B cell (primary cell): ENCODE measurements at regions not wholly inside any gene's neighbourhood (a gene's known extent, or its start where the extent isn't known, plus 50 kb on each side); places are given as distances from the start of the nearest gene placed in this dataset.

ENCODE experiments used
- ATAC-seq: fragments of 200-7000 bp; cut with Tn5 transposase; one replicate; pipeline ENCODE4 v1.10.0; 2021; ENCODE audit warnings: low read depth, mild to moderate bottlenecking, moderate number of reproducible peaks, moderate library complexity
- CTCF ChIA-PET: fragments of 350-600 bp; sonication (Branson Sonifier 250); formaldehyde crosslinking; loops from one replicate; lab custom pipeline; 2021; ENCODE audit warnings: antibody characterized with exemption, inconsistent platforms; lab: Charles Lee
- POLR2A ChIA-PET: fragments of 350-600 bp; sonication (Branson Sonifier 250); formaldehyde crosslinking; loops from one replicate; lab custom pipeline; 2021; ENCODE audit warnings: antibody characterized with exemption; lab: Charles Lee
- DNase-seq: peaks from one replicate; pipeline ENCODE4 v3.0.0; 2013
- H2AFZ ChIP-seq: 2 replicates; pipeline ENCODE4 v1.6.1; 2012; ENCODE audit warnings: mild to moderate bottlenecking, low read depth, low read length; ENCODE audit not compliant: insufficient read depth, poor library complexity, severe bottlenecking
- H3K27ac ChIP-seq, 2 donors: 1 replicate in 1 of 2; 2 replicates in 1 of 2; pipeline ENCODE4 v1.5.1; 2012 to 2013; ENCODE audit warnings: low read length in 2 of 2, mild to moderate bottlenecking in 2 of 2, moderate library complexity in 1 of 2
- H3K27me3 ChIP-seq, 4 experiments: fragments of 200-600 bp in 1 of 4; sonication (generic) in 1 of 4; replicated peaks in 1 of 4; 1 replicate in 2 of 4; 2 replicates in 2 of 4; pipeline versions ENCODE4 v1.6.1 to v1.7.0; 2013 to 2016; ENCODE audit warnings: low read length in 3 of 4, mild to moderate bottlenecking in 2 of 4, mixed read lengths in 1 of 4, moderate library complexity in 1 of 4; ENCODE audit not compliant: insufficient read depth in 4 of 4, control insufficient read depth in 3 of 4; ENCODE audit errors: control extremely low read depth in 1 of 4
- H3K36me3 ChIP-seq, 2 experiments: replicated peaks in 1 of 2; 1 replicate in 1 of 2; 2 replicates in 1 of 2; pipeline versions ENCODE4 v1.6.1 to v1.7.1; 2013; ENCODE audit warnings: low read length in 1 of 2; ENCODE audit not compliant: insufficient read depth in 2 of 2, control insufficient read depth in 1 of 2; ENCODE audit errors: control extremely low read depth in 1 of 2, extremely low read depth in 1 of 2
- H3K4me1 ChIP-seq, 2 donors: fragments of 200-600 bp in 1 of 2; sonication (generic) in 1 of 2; 1 replicate in 1 of 2; 2 replicates in 1 of 2; pipeline versions ENCODE4 v1.5.1 to v1.6.1; 2013 to 2017; ENCODE audit warnings: low read length in 2 of 2; ENCODE audit not compliant: control insufficient read depth in 2 of 2, insufficient read depth in 2 of 2
- H3K4me2 ChIP-seq: replicated peaks from 2 replicates; pipeline ENCODE3; 2012; ENCODE audit warnings: mild to moderate bottlenecking, low read depth, low read length; ENCODE audit not compliant: poor library complexity, severe bottlenecking
- H3K4me3 ChIP-seq, 5 experiments: fragments of 200-600 bp in 1 of 5; sonication (generic) in 1 of 5; 1 replicate in 3 of 5; 2 replicates in 2 of 5; pipeline versions ENCODE4 v1.5.1 to v1.7.0; 2011 to 2016; ENCODE audit warnings: low read length in 4 of 5, mild to moderate bottlenecking in 4 of 5, low read depth in 2 of 5, control low read depth in 1 of 5, moderate library complexity in 1 of 5; ENCODE audit not compliant: insufficient read depth in 1 of 5; ENCODE audit errors: control extremely low read depth in 1 of 5, extremely low read depth in 1 of 5
- H3K79me2 ChIP-seq: fragments of 200-600 bp; sonication (generic); one replicate; pipeline ENCODE4 v1.6.0; 2016; ENCODE audit warnings: low read length; ENCODE audit not compliant: control insufficient read depth, insufficient read depth
- H3K9ac ChIP-seq: fragments of 200-600 bp; sonication (generic); 2 replicates; pipeline ENCODE4 v1.6.1; 2017; ENCODE audit warnings: mild to moderate bottlenecking, low read length, moderate library complexity
- H3K9me3 ChIP-seq, 3 donors: one replicate each; pipeline versions ENCODE4 v1.6.1 to v1.7.1; 2013; ENCODE audit warnings: low read length in 2 of 3; ENCODE audit not compliant: control insufficient read depth in 2 of 3, insufficient read depth in 1 of 3; ENCODE audit errors: control extremely low read depth in 1 of 3
- H4K20me1 ChIP-seq: 2 replicates; pipeline ENCODE4 v1.6.0; 2012; ENCODE audit warnings: mild to moderate bottlenecking, low read length; ENCODE audit not compliant: insufficient read depth, control insufficient read depth, poor library complexity, severe bottlenecking
- H3K27ac Mint-ChIP-seq: one replicate; pipeline ENCODE4 v1.8.0; 2021; ENCODE audit warnings: mixed read lengths
- H3K27me3 Mint-ChIP-seq: one replicate; pipeline ENCODE4 v1.8.0; 2021; ENCODE audit warnings: mixed read lengths
- H3K4me1 Mint-ChIP-seq: one replicate; pipeline ENCODE4 v1.8.0; 2021; ENCODE audit warnings: mixed read lengths
- H3K4me3 Mint-ChIP-seq: one replicate; pipeline ENCODE4 v1.8.0; 2021; ENCODE audit warnings: mixed read lengths
- H3K9me3 Mint-ChIP-seq: one replicate; pipeline ENCODE4 v1.8.0; 2022; ENCODE audit warnings: mixed read lengths; ENCODE audit not compliant: insufficient read depth
- CTCF ChIP-seq: fragments of 200-600 bp; IDR thresholded peaks from one replicate; pipeline ENCODE4 v1.8.0; 2022; ENCODE audit warnings: antibody characterized with exemption, mild to moderate bottlenecking
- EZH2 ChIP-seq: IDR thresholded peaks from 2 replicates; pipeline ENCODE4 v1.6.1; 2012; ENCODE audit warnings: borderline replicate concordance, low read depth, mild to moderate bottlenecking, moderate library complexity, low read length; ENCODE audit not compliant: insufficient read depth, poor library complexity, severe bottlenecking
- WGBS: methylation state at CpG from one replicate; pipeline ENCODE4 v1.1.5; 2013; ENCODE audit warnings: missing lambda C conversion rate; ENCODE audit not compliant: insufficient coverage; 5-methylcytosine and 5-hydroxymethylcytosine counted together
- intact Hi-C: fragments of 100-400 bp; cut with micrococcal nuclease; formaldehyde crosslinking; loops from one replicate; pipeline ENCODE4 v1.10.0; 2022

- POLR2A ChIA-PET: no interaction called here
- Histone ChIP-seq H3K27ac (no peak overlapping the region), H3K9ac (no peak overlapping the region), H4K20me1 (no peaks in the 10 kb centered on the region), H3K4me3 (no peak overlapping the region), H3K79me2 (no peaks in the 10 kb centered on the region), H3K4me1 (no peaks in the 10 kb centered on the region), H3K27me3 (no peaks in the 10 kb centered on the region), H3K4me2 (no peak overlapping the region), H2AFZ (no peak overlapping the region), H3K9me3 (no peaks in the 10 kb centered on the region), H3K36me3 (no peaks in the 10 kb centered on the region)
- CTCF ChIA-PET: no interaction called here
- no CpG with 5 or more reads among the region's 3 CpGs for WGBS
- Mint-ChIP-seq H3K4me1 (no peaks in the 10 kb centered on the region), H3K4me3 (no peak overlapping the region), H3K27ac (no peak overlapping the region), H3K9me3 (peaks cover 2% of the 10 kb centered on the region), H3K27me3 (no peaks in the 10 kb centered on the region)
- intact Hi-C loops: no loop called here
- DNase-seq (no peak), ATAC-seq (no peak)
- no peak for TF ChIP-seq CTCF
- TF ChIP-seq EZH2: no peak
Measured at GRCh38 chr4:60930866-60931265, 269.3 kb upstream of the ADGRL3 start.

GRCh38 chr4:60934566-60935295, 265.4 kb upstream of the ADGRL3 start:
- H3K36me3 ChIP-seq: no peaks in the 10 kb centered on the region
- no peak overlapping the region for H3K9ac ChIP-seq
- intact Hi-C loops: no loop called here
- H3K9me3 ChIP-seq: no peaks in the 10 kb centered on the region
- H3K4me3 Mint-ChIP-seq: no peak overlapping the region
- H2AFZ ChIP-seq: no peak overlapping the region
- no peak overlapping the region for H3K4me2 ChIP-seq
- no peak overlapping the region for H3K27ac Mint-ChIP-seq
- ChIA-PET CTCF (no interaction called here), POLR2A (no interaction called here)
- DNase-seq (no peak), ATAC-seq (no peak)
- no peaks in the 10 kb centered on the region for H3K27me3 Mint-ChIP-seq
- H3K4me3 ChIP-seq: no peak overlapping the region
- no peaks in the 10 kb centered on the region for H4K20me1 ChIP-seq
- H3K9me3 Mint-ChIP-seq: no peaks in the 10 kb centered on the region
- WGBS: 83% methylated on average over 2 of the region's 4 CpGs
- no peaks in the 10 kb centered on the region for H3K4me1 Mint-ChIP-seq
- TF ChIP-seq CTCF: no peak
- TF ChIP-seq EZH2: no peak
- no peaks in the 10 kb centered on the region for H3K79me2 ChIP-seq
- H3K27me3 ChIP-seq: no peaks in the 10 kb centered on the region
- H3K27ac ChIP-seq: no peak overlapping the region
- H3K4me1 ChIP-seq: no peaks in the 10 kb centered on the region
